Astrocyte (in vitro differentiated cells and primary cell): ENCODE measurements at regions not wholly inside any gene's neighbourhood (a gene's known extent, or its start where the extent isn't known, plus 50 kb on each side); places are given as distances from the start of the nearest gene placed in this dataset.

Source experiments
- DNase-seq: peaks from one replicate; pipeline ENCODE4 v3.0.0-alpha.2; 2010; ENCODE audit warnings: low read depth
- FAIRE-seq: peaks from 2 replicates; lab custom pipeline; 2011; peaks lifted over from hg19 to GRCh38; lab: Jason Lieb, UNC
- H2AFZ ChIP-seq: 2 replicates; pipeline ENCODE4 v1.6.0; 2012; ENCODE audit warnings: low read depth, low read length, inconsistent platforms
- H3K27ac ChIP-seq: 2 replicates; pipeline ENCODE4 v1.5.1; 2011; ENCODE audit warnings: low read depth, low read length, inconsistent platforms
- H3K27me3 ChIP-seq: 2 replicates; pipeline ENCODE4 v1.6.0; 2011; ENCODE audit warnings: low read length, inconsistent platforms; ENCODE audit not compliant: insufficient read depth
- H3K36me3 ChIP-seq: 2 replicates; pipeline ENCODE4 v1.5.1; 2011; ENCODE audit warnings: low read length, inconsistent platforms; ENCODE audit not compliant: insufficient read depth
- H3K4me1 ChIP-seq: 2 replicates; pipeline ENCODE4 v1.5.1; 2011; ENCODE audit warnings: low read length, inconsistent platforms; ENCODE audit not compliant: insufficient read depth
- H3K4me2 ChIP-seq: 2 replicates; pipeline ENCODE4 v1.6.0; 2012; ENCODE audit warnings: low read length, inconsistent platforms
- H3K4me3 ChIP-seq: 2 replicates; pipeline ENCODE4 v1.5.1; 2011; ENCODE audit warnings: low read depth, mild to moderate bottlenecking, low read length, inconsistent platforms; ENCODE audit not compliant: insufficient read depth
- H3K79me2 ChIP-seq: 2 replicates; pipeline ENCODE4 v1.6.0; 2012; ENCODE audit warnings: mild to moderate bottlenecking, low read length, inconsistent platforms; ENCODE audit not compliant: insufficient read depth
- H3K9ac ChIP-seq: 2 replicates; pipeline ENCODE4 v1.6.0; 2012; ENCODE audit warnings: mild to moderate bottlenecking, low read length, inconsistent platforms
- H3K9me3 ChIP-seq: 2 replicates; pipeline ENCODE4 v1.5.1; 2012; ENCODE audit warnings: low read depth, mild to moderate bottlenecking, low read length, inconsistent platforms; ENCODE audit not compliant: insufficient read depth
- H4K20me1 ChIP-seq: 2 replicates; pipeline ENCODE4 v1.6.0; 2012; ENCODE audit warnings: low read length, inconsistent platforms; ENCODE audit not compliant: insufficient read depth
- H3K27ac Mint-ChIP-seq: one replicate; pipeline ENCODE4 v1.8.0; 2021; ENCODE audit warnings: mild to moderate bottlenecking, mixed read lengths; ENCODE audit not compliant: unreplicated experiment
- H3K27me3 Mint-ChIP-seq: one replicate; pipeline ENCODE4 v1.8.0; 2021; ENCODE audit warnings: low read depth, mixed read lengths; ENCODE audit not compliant: unreplicated experiment
- H3K36me3 Mint-ChIP-seq: one replicate; pipeline ENCODE4 v1.8.0; 2021; ENCODE audit warnings: low read depth, mixed read lengths; ENCODE audit not compliant: unreplicated experiment
- H3K4me1 Mint-ChIP-seq: one replicate; pipeline ENCODE4 v1.8.0; 2021; ENCODE audit warnings: low read depth, mixed read lengths; ENCODE audit not compliant: unreplicated experiment
- H3K4me3 Mint-ChIP-seq: one replicate; pipeline ENCODE4 v1.8.0; 2021; ENCODE audit warnings: mild to moderate bottlenecking, moderate library complexity, mixed read lengths; ENCODE audit not compliant: unreplicated experiment
- H3K9me3 Mint-ChIP-seq: one replicate; pipeline ENCODE4 v1.8.0; 2021; ENCODE audit warnings: mild to moderate bottlenecking, mixed read lengths; ENCODE audit not compliant: unreplicated experiment
- CTCF ChIP-seq: IDR thresholded peaks from 2 replicates; pipeline ENCODE4 v1.5.1; 2011; ENCODE audit warnings: low read depth, mild to moderate bottlenecking, inconsistent platforms, low read length, moderate library complexity; ENCODE audit not compliant: insufficient read depth
- EZH2 ChIP-seq: IDR thresholded peaks from 2 replicates; pipeline ENCODE4 v1.6.1; 2012; ENCODE audit warnings: mild to moderate bottlenecking, low read length, inconsistent platforms; ENCODE audit not compliant: insufficient read depth

- no peaks in the 10 kb centered on the region for H3K27me3 ChIP-seq
- H3K4me1 Mint-ChIP-seq, result peaks cover 15% of the 10 kb centered on the region
- H3K27ac Mint-ChIP-seq, result no peak overlapping the region
- peaks cover under 1% of the 10 kb centered on the region for H3K9me3 Mint-ChIP-seq
- H3K27ac ChIP-seq, result no peak overlapping the region
- FAIRE-seq, result no peak
- no peaks in the 10 kb centered on the region for H3K79me2 ChIP-seq
- no peak overlapping the region for H3K4me3 Mint-ChIP-seq
- H4K20me1 ChIP-seq, result no peaks in the 10 kb centered on the region
- H3K9ac ChIP-seq, result no peak overlapping the region
- no peak overlapping the region for H2AFZ ChIP-seq
- no peak overlapping the region for H3K4me3 ChIP-seq
- H3K27me3 Mint-ChIP-seq, result no peaks in the 10 kb centered on the region
- peaks cover 28% of the 10 kb centered on the region for H3K36me3 Mint-ChIP-seq
- no peaks in the 10 kb centered on the region for H3K9me3 ChIP-seq
- DNase-seq, result no peak
- TF ChIP-seq EZH2, result no peak
- TF ChIP-seq CTCF, result no peak
- H3K4me1 ChIP-seq, result no peaks in the 10 kb centered on the region
- peaks cover 3% of the 10 kb centered on the region for H3K36me3 ChIP-seq
- H3K4me2 ChIP-seq, result no peak overlapping the region
Measured at GRCh38 chr5:168211245-168211644, 80.2 kb upstream of the WWC1 start.

GRCh38 chr5:168211936-168212335, 79.5 kb upstream of the WWC1 start:
- Histone ChIP-seq H3K4me2 (no peak overlapping the region), H3K9me3 (no peaks in the 10 kb centered on the region)

More at GRCh38 chr5:168211936-168212335, 79.5 kb upstream of the WWC1 start:
- Histone ChIP-seq H3K4me3 (no peak overlapping the region), H3K27ac (no peak overlapping the region), H3K9ac (no peak overlapping the region), H3K27me3 (no peaks in the 10 kb centered on the region), H3K79me2 (no peaks in the 10 kb centered on the region), H3K36me3 (peaks cover under 1% of the 10 kb centered on the region), H3K4me1 (no peaks in the 10 kb centered on the region), H2AFZ (no peak overlapping the region), H4K20me1 (no peaks in the 10 kb centered on the region)
- H3K4me1 Mint-ChIP-seq, result peaks cover 15% of the 10 kb centered on the region
- FAIRE-seq, result no peak
- H3K27ac Mint-ChIP-seq, result no peak overlapping the region
- no peaks in the 10 kb centered on the region for H3K27me3 Mint-ChIP-seq
- no peak for TF ChIP-seq CTCF
- TF ChIP-seq EZH2, result no peak
- no peaks in the 10 kb centered on the region for H3K9me3 Mint-ChIP-seq
- H3K4me3 Mint-ChIP-seq, result no peak overlapping the region
- DNase-seq, result no peak
- peaks cover 23% of the 10 kb centered on the region for H3K36me3 Mint-ChIP-seq
